ENCODE measurements at regions not wholly inside any gene's neighbourhood (a gene's known extent, or its start where the extent isn't known, plus 50 kb on each side); places are given as distances from the start of the nearest gene placed in this dataset.

DNA sequence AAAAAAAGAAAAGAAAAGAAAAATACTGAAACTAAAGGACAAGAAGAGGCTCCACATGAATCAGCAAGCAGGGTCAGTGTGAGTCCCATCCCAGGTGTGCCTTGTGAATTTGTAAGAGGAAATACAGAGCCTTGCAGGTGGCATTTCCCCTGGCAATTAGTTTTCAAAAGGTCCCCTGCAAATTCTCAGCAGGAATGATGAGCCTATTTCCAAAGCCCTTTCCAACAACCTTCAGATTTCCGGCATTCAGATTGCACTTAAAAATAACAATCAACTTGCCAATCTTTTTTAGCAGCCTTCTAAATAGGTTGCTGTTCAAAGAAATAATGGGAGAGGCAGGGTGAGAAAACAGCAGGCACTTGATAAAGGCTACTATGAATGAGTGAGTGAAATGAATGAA is 66.4 kb upstream of the OR13H1 start:
- no peak for DNase-seq (ENCODE audit: extremely low read depth, insufficient read length)
- Histone ChIP-seq H3K36me3 (ENCODE audit: control insufficient read depth, insufficient read depth, low read length) (no peaks in the 10 kb centered on the region), H3K27me3 (replicated peaks; ENCODE audit: control insufficient read depth, insufficient read depth, low read length) (no peaks in the 10 kb centered on the region), H3K4me3 (replicated peaks; ENCODE audit: low read depth, low read length) (no peak overlapping the region)
- TF ChIP-seq, protein P1, sequence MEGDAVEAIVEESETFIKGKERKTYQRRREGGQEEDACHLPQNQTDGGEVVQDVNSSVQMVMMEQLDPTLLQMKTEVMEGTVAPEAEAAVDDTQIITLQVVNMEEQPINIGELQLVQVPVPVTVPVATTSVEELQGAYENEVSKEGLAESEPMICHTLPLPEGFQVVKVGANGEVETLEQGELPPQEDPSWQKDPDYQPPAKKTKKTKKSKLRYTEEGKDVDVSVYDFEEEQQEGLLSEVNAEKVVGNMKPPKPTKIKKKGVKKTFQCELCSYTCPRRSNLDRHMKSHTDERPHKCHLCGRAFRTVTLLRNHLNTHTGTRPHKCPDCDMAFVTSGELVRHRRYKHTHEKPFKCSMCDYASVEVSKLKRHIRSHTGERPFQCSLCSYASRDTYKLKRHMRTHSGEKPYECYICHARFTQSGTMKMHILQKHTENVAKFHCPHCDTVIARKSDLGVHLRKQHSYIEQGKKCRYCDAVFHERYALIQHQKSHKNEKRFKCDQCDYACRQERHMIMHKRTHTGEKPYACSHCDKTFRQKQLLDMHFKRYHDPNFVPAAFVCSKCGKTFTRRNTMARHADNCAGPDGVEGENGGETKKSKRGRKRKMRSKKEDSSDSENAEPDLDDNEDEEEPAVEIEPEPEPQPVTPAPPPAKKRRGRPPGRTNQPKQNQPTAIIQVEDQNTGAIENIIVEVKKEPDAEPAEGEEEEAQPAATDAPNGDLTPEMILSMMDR (IDR thresholded peaks at IDR 0.05; ENCODE audit: insufficient read depth, low read length, poor library complexity, severe bottlenecking) = no peak

All from GM06990 (cell line).